HEK293T (cell line): ENCODE measurements at regions not wholly inside any gene's neighbourhood (a gene's known extent, or its start where the extent isn't known, plus 50 kb on each side); places are given as distances from the start of the nearest gene placed in this dataset.

Experiments used
- BHLHE40 ChIP-seq: fragments of 450-650 bp; IDR thresholded peaks from 2 replicates; pipeline ENCODE4 v1.6.1; 2016; ENCODE audit warnings: mild to moderate bottlenecking, moderate library complexity, borderline replicate concordance
- CTBP1 ChIP-seq: fragments of 450-650 bp; IDR thresholded peaks from 2 replicates; pipeline ENCODE4 v1.6.1; 2016; ENCODE audit warnings: borderline replicate concordance
- ELF4 ChIP-seq: fragments of 450-650 bp; IDR thresholded peaks from 2 replicates; pipeline ENCODE4 v1.6.1; 2017; ENCODE audit warnings: antibody characterized with exemption
- FOXA1 ChIP-seq: fragments of 450-650 bp; IDR thresholded peaks from 2 replicates; pipeline ENCODE4 v1.6.1; 2016; ENCODE audit warnings: mild to moderate bottlenecking
- FOXK2 ChIP-seq: fragments of 450-650 bp; IDR thresholded peaks from 2 replicates; pipeline ENCODE4 v1.6.1; 2016; ENCODE audit warnings: mild to moderate bottlenecking
- FOXM1 ChIP-seq: fragments of 450-650 bp; IDR thresholded peaks from 2 replicates; pipeline ENCODE4 v1.6.1; 2017; ENCODE audit warnings: mild to moderate bottlenecking, borderline replicate concordance
- LEF1 ChIP-seq: fragments of 450-650 bp; IDR thresholded peaks from 2 replicates; pipeline ENCODE4 v1.6.1; 2017; ENCODE audit warnings: mild to moderate bottlenecking, borderline replicate concordance
- NFRKB ChIP-seq: fragments of 450-650 bp; IDR thresholded peaks from 2 replicates; pipeline ENCODE4 v1.6.1; 2016; ENCODE audit warnings: mild to moderate bottlenecking, moderate library complexity
- SP1 ChIP-seq: fragments of 450-650 bp; IDR thresholded peaks from 2 replicates; pipeline ENCODE4 v1.6.1; 2017
- SUZ12 ChIP-seq: fragments of 450-650 bp; IDR thresholded peaks from 2 replicates; pipeline ENCODE4 v1.6.1; 2016; ENCODE audit warnings: mild to moderate bottlenecking
- TARDBP ChIP-seq: fragments of 450-650 bp; IDR thresholded peaks from 2 replicates; pipeline ENCODE4 v1.6.1; 2016
- TF ChIP-seq, protein P1 (sequence below): fragments of 450-650 bp; IDR thresholded peaks from 2 replicates; pipeline ENCODE4 v1.6.1; 2016

DNA sequence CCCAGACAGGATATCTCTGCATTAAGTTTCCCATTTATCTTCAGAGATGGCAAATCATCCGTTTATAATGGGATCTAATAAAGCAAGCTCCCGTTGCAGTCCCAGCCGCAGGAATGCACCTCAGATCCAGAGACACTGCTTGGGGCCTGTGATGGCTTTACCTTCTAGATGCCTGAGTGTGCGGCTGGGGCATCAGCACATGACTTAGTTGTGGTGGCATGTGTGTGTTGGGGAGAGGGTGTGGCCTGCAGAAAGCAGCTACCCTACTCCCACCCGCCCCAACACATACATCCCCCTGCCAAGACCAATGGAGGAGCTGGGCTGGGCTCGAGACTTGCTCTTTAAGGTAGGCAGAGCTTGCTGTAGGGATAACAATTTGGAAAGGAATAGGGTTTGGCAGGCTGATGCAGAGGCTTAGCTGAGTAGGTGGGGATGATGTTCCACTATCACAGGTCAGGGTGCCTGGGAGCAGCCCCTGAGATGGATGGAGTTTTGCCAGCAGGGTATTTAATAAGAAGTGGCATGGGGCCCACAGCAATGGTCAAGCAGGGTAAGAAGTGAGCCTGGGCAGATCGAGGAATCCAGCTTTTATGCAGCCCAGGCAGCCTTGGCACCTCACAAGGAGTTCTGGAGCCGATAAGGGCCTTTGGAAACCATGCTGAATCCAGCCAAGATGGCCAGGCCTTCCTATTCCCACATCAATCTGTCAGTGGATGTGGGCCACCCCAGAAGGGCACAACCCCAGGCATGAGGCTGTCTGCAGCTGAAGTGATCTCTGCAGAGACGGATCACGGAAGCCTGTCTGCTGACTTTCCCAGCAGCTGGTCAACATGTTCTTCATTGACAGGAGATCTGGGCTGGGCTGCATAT, 601.3 kb downstream of the BUD13 start:
- TF ChIP-seq FOXM1 (no peak), FOXA1 (no peak), BHLHE40 (no peak), CTBP1 (no peak), FOXK2 (no peak), ELF4 (no peak), LEF1 (no peak), SP1 (no peak), TARDBP (no peak), SUZ12 (no peak), NFRKB (no peak)
- TF ChIP-seq, protein P1, sequence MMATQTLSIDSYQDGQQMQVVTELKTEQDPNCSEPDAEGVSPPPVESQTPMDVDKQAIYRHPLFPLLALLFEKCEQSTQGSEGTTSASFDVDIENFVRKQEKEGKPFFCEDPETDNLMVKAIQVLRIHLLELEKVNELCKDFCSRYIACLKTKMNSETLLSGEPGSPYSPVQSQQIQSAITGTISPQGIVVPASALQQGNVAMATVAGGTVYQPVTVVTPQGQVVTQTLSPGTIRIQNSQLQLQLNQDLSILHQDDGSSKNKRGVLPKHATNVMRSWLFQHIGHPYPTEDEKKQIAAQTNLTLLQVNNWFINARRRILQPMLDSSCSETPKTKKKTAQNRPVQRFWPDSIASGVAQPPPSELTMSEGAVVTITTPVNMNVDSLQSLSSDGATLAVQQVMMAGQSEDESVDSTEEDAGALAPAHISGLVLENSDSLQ, result no peak
